ENCODE measurements at regions not wholly inside any gene's neighbourhood (a gene's known extent, or its start where the extent isn't known, plus 50 kb on each side); places are given as distances from the start of the nearest gene placed in this dataset.
"Not testable (repeated sequence)": the region's sequence is repeated elsewhere in the genome, so short reads cannot be mapped to it uniquely, and the experiment has no call there.

DNA sequence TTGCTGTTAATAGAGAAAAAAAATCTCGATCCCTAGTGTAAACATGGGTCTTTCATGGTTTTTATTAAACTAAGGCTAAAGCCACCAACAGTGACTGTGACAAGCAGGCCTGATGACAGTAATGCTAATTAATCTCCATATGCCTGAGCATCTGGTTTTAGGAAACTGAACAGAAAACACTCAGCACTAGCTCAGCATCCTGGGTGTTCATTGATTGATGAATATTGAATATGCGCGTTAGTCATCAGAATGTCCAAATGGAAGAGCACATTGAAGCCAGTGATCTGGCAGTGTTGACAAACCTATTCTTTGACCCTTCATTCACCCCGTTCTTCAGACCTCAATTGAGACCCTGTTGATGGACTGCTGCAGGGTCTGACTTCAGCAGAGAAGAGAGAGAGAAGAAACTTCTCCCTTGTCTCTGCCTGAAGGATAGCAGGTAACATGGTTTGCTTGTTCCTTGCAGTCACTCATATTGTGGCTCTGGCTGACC is 283.8 kb downstream of the RDH14 start:
- H3K27ac ChIP-seq = no peak overlapping the region
- no peak for DNase-seq (ENCODE audit: low read depth, low spot score)

DNA sequence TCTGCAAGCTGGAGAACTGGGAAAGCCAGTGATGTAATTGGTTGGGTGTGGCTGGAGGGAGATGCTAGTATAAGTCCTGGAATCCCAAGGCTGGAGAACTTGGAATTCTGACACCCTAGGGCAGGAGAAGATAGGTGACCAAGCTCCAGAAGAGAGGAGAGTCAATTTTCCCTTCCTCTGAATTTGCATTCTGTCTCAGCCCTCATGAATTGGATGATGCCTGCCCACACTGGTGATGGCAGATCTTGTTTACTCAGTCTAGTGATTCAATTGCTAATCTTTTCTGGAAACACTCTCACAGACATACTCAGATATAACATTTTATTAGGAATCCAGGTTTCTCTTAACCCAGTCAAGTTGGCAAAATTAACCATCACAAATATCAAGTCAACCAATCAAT is 287.2 kb downstream of the RDH14 start:
- DNase-seq (ENCODE audit: low read depth, low spot score) = no peak
- no peak overlapping the region for H3K27ac ChIP-seq

GRCh38 chr2:18272148-18272494 is 288.3 kb downstream of the RDH14 start:
- DNase-seq (ENCODE audit: low read depth, low spot score) = no peak
- H3K27ac ChIP-seq = no peak overlapping the region

- H3K27ac ChIP-seq = no peak overlapping the region
- DNase-seq (ENCODE audit: low read depth, low spot score) = no peak
Measured at GRCh38 chr2:18271370-18272147, 288.9 kb downstream of the RDH14 start.

DNA sequence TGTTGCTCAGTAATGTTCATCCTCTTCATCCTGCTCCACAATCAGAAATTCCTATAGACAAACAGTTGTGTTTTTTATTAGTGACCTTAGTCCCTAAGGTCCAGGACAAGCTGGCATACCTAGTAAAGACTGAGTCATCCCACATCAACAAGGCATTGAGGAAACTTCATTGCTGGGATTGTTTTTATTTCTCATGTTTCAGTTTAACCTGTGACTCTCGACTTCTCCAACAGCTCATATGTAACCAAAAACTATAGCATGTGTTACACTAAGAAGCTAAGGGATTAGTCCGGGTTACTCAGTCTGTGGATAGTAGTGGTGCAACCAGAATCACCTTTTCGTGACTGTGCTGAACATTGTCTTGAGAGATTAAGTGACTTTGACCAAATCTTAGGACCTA is 292.1 kb downstream of the RDH14 start:
- no peak for DNase-seq (ENCODE audit: low read depth, low spot score)

GRCh38 chr2:18267501-18267900 is 293.0 kb downstream of the RDH14 start:
- no peak for DNase-seq (ENCODE audit: low read depth, low spot score)
- H3K27ac ChIP-seq = no peak overlapping the region

More for the DNA sequence above, 292.1 kb downstream of the RDH14 start:
- H3K27ac ChIP-seq = no peak overlapping the region

- not testable (repeated sequence) for H3K27ac ChIP-seq; DNase-seq (ENCODE audit: low read depth, low spot score)
Measured at GRCh38 chr2:18266699-18267098, 293.8 kb downstream of the RDH14 start.

DNA sequence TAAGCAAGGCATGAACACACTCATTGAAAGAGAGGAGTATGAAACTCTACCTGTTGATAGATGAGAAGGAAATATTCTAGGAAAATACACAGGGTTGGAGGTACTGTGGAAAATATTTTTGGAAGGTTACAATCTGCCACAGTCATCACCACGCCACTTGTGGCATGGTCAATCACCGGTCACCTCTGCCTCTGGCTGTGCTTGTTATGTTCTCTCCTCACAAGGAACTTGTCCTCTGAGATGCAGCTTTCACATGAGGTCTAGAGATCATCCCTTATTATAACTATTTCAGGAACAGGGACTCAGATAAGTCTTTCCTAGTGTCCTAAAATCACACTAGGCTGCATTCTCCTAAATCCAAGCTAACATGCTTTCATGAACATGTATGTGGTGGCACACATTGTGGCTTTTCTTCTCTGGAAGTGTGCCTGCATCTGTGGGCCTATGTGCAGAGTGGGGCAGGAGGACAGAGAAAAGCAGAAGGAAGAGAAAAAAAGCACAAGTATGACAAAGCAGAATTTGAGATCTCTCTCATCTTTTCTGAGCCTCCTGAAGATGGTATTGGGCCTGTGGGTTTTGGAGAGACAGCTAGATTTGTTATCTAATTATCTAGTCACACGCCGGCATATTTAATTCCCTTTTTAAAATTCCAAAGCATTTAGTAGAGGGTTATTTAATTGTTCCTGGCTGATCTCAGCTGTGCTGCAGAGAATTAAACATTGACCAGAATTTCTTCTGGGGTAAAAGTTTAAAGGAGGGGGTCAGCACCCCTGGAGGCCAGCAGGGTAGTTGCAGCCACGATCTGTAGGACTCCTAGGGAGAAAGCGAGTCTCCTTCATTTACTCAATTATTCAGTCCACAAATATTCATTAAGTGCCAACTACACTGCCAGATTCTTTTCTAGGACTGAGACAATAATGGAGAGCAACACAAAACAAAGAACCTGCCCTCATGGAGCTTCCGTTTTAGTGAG is 294.6 kb downstream of the RDH14 start:
- no peak for DNase-seq (ENCODE audit: low read depth, low spot score)
- no peak overlapping the region for H3K27ac ChIP-seq

- H3K27ac ChIP-seq = no peak overlapping the region
- no peak for DNase-seq (ENCODE audit: low read depth, low spot score)
Measured at GRCh38 chr2:18262601-18263000, 297.9 kb downstream of the RDH14 start.

DNA sequence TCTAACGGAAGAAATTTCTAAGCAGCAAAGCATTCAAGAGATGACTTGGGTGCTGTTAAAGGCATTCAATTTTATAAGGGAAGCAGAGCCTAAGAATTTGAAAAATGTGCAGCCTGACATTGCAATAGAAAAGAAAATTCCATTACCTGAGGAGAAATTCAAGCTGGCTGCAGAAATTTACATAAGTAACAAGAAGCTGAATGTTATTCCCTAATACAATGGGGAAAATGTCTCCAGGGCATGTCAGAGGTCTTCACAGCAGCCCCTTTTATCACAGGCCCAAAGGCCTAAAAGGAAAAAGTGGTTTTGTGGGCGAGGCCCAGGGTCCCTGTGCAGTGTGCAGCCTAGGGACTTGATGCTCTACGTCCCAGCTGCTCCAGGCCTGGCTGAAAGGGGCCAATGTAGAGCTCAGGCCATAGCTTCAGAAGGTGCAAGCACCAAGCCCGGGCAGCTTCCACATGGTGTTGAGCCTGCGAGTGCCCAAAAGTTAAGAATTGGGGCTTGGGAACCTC is 306.7 kb downstream of the RDH14 start:
- DNase-seq (ENCODE audit: low read depth, low spot score) = no peak
- H3K27ac ChIP-seq = no peak overlapping the region

- H3K27ac ChIP-seq = no peak overlapping the region
- no peak for DNase-seq (ENCODE audit: low read depth, low spot score)
Measured at GRCh38 chr2:18251486-18251885, 309.0 kb downstream of the RDH14 start.

GRCh38 chr2:18247282-18248110 is 313.0 kb downstream of the RDH14 start:
- no peak for DNase-seq (ENCODE audit: low read depth, low spot score)
- no peak overlapping the region for H3K27ac ChIP-seq

DNA sequence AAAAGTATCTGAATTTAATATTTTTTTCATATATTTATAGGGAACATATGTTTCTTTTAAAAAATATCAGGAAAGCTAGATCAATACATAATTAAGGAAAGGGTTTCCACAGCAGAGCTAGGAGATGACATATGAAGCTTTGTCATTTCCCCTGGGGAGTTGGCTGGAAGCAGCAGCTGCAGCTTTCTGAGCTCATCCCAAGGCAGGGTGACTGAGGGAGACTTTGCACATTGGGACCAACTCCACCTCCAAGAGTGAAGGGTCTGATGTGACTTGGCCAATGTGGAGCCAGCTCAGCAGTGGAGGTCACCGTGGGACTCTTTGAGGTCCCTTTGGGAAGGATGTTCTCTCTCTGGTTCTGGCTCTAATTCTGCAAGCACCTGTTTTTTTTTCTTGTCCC is 315.1 kb downstream of the RDH14 start:
- no peak overlapping the region for H3K27ac ChIP-seq
- DNase-seq (ENCODE audit: low read depth, low spot score) = no peak

DNA sequence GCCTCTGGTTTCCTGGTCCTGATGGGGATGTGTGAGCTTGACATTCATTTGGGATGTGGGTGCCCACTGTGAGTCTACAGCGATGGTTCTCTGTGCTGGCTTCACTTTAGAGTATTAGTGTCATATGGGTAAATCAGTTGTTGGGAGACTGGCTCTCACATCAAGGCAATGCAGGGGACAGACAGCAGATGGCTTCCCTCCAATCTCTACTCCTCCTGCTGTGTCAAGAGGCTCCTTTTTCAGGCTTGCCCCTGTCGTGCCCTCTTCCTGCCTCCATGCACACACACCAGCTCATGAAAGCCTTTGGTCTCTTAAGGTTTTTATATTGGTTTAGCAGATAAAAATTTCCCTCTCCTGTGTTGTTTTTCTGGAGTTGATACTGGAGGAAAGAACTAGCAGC is 315.6 kb downstream of the RDH14 start:
- no peak for DNase-seq (ENCODE audit: low read depth, low spot score)
- no peak overlapping the region for H3K27ac ChIP-seq

GRCh38 chr2:18243816-18244215 is 316.6 kb downstream of the RDH14 start:
- no peak overlapping the region for H3K27ac ChIP-seq
- no peak for DNase-seq (ENCODE audit: low read depth, low spot score)

DNA sequence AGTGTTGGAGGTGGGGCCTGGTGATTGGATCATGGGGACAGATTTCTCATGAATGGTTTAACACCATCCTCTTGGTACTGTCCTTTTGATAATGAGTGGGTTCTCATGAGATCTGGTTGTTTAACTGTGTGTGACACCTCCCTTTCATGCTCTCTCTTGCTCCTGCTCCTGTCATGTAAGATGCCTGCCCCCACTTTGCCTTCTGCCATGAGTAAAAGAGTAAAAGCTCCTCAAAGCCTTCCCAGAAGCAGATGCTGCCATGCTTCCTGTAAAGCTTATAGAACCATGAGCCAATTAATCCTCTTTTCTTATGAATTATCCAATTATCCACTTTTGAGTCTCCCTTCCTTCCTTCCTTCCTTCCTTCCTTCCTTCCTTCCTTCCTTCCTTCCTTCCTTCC is 317.7 kb downstream of the RDH14 start:
- DNase-seq (ENCODE audit: low read depth, low spot score) = no peak
- H3K27ac ChIP-seq = no peak overlapping the region

DNA sequence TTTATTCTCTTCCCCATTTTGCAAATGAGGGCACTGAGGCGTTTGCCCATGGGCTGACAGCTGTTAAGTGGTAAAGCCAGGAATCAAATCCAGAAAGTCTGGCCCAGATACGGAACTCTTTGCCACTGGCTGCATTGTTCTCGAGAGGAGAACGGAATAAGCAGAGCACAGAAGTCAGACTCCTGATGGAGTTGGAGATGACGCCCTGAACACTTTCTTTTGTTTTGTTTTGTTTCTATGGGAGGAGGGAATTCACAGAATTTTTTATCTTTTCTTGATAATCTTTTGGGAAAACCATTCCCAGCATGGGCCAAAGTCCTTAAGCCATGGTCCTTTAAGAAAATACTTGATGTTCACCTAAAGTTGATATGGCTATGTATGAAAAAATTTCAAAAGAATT is 322.2 kb downstream of the RDH14 start:
- no peak for DNase-seq (ENCODE audit: low read depth, low spot score)

GRCh38 chr2:18237298-18237697 is 323.2 kb downstream of the RDH14 start:
- no peak overlapping the region for H3K27ac ChIP-seq
- no peak for DNase-seq (ENCODE audit: low read depth, low spot score)

More for the DNA sequence above, 322.2 kb downstream of the RDH14 start:
- H3K27ac ChIP-seq = no peak overlapping the region

DNA sequence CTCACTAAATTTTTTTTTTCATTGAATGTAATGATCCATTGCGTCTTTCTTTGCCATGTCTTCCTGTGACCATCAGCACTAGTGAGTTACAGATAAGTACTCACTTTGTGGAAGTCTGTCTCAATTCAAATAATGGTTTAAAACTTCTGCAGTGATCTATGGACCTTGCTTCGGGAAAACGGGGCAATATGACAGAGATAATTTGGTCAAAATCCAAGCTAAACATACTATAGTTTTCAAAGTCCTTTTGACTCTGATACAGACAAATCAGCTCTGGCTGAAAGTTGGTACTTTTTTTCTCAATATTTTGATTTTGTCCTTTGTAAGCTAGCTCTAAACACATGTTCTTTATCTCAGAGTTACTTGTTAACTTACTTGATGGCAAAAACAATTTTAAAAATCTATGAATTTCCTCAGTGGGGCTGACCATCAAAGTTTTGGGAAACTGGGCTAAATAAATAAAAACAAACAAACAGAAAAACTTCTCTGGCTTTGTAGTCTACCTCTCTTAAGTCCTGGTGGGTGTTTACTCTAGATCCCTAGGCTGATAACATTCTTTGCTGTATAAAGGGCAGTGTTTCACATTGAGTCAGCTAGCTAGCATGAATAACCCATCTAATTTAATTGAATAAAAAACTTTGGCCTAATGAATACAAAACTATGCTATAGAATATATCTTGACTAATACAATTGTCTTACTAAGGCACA is 327.6 kb downstream of the RDH14 start:
- DNase-seq (ENCODE audit: low read depth, low spot score) = no peak
- no peak overlapping the region for H3K27ac ChIP-seq

DNA sequence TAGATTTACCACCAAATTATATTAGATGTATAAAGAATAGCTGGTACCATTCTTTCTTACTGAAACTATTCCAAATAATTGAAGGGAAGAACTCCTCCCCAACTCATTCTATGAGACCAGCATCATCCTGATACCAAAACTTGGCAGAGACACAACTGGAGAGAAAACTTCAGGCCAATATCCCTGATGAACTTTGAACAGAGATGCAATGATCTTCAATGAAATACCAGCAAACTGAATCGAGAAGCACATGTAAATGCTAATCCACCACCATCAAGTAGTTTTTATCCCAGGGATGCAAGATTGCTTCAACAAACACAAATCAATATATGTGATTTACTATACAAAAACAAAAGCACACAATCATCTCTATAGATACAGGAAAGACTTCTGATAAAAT is 329.8 kb downstream of the RDH14 start:
- H3K27ac ChIP-seq = no peak overlapping the region
- DNase-seq (ENCODE audit: low read depth, low spot score) = no peak
